Heart right ventricle (tissue), 16 donors: ENCODE measurements at regions not wholly inside any gene's neighbourhood (a gene's known extent, or its start where the extent isn't known, plus 50 kb on each side); places are given as distances from the start of the nearest gene placed in this dataset.

Source experiments
- ATAC-seq, 8 donors: fragments of 200-7000 bp; cut with Tn5 transposase; one replicate each; pipeline ENCODE4 v1.9.1; 2020; ENCODE audit warnings: mild to moderate bottlenecking in 8 of 8, moderate library complexity in 8 of 8, moderate number of reproducible peaks in 1 of 8
- DNase-seq, 2 donors: peaks; one replicate each; pipeline ENCODE4 v3.0.0-alpha.2; 2020
- H3K27ac ChIP-seq, 10 donors: fragments of 200-600 bp; sonication (generic) in 2 of 10; one replicate each; pipeline versions ENCODE4 v1.5.0 to v1.8.0; 2020 to 2022; ENCODE audit warnings: mild to moderate bottlenecking in 3 of 10
- H3K27me3 ChIP-seq, 7 donors: fragments of 200-600 bp; one replicate each; pipeline ENCODE4 v1.8.0; 2021 to 2022; ENCODE audit warnings: mild to moderate bottlenecking in 2 of 7
- H3K36me3 ChIP-seq, 9 donors: fragments of 200-600 bp; sonication (generic) in 1 of 9; one replicate each; pipeline versions ENCODE4 v1.5.0 to v1.8.0; 2020 to 2022; ENCODE audit warnings: mild to moderate bottlenecking in 2 of 9
- H3K4me1 ChIP-seq, 9 donors: fragments of 200-600 bp; sonication (generic) in 1 of 9; one replicate each; pipeline versions ENCODE4 v1.5.0 to v1.8.0; 2020 to 2022; ENCODE audit warnings: mild to moderate bottlenecking in 4 of 9
- H3K4me3 ChIP-seq, 10 donors: fragments of 200-600 bp; sonication (generic) in 2 of 10; one replicate each; pipeline versions ENCODE4 v1.5.0 to v1.8.0; 2020 to 2022; ENCODE audit warnings: mild to moderate bottlenecking in 7 of 10, moderate library complexity in 2 of 10
- H3K9me3 ChIP-seq, 11 donors: fragments of 200-600 bp in 10 of 11; sonication (generic) in 2 of 11; one replicate each; pipeline versions ENCODE4 v1.5.0 to v1.8.0; 2013 to 2022; ENCODE audit warnings: mild to moderate bottlenecking in 2 of 11, control low read depth in 1 of 11, moderate library complexity in 1 of 11
- WGBS, 2 donors: extraction: QIAGEN DNeasy Blood & Tissue Kit; methylation state at CpG; one replicate each; pipeline ENCODE4 v1.1.7; 2013; ENCODE audit warnings: inconsistent platforms in 1 of 2; 5-methylcytosine and 5-hydroxymethylcytosine counted together
- intact Hi-C, 10 donors: fragments of 100-400 bp; cut with DNase I; formaldehyde crosslinking; loops; one replicate each; pipeline versions ENCODE4 v1.11.1 to v1.14.2; 2022
- TF ChIP-seq, protein P1 (sequence below), 9 donors: fragments of 200-600 bp; sonication (generic) in 2 of 9; IDR thresholded peaks; one replicate each; pipeline versions ENCODE4 v1.5.0 to v1.8.0; 2021 to 2022; ENCODE audit warnings: antibody characterized with exemption in 9 of 9, mild to moderate bottlenecking in 5 of 9, moderate library complexity in 1 of 9
- donor health status: Arrhythmogenic right ventricular cardiomyopathy.
- donor health status: ischemic (EF 13 %, LVEDD 7.1; RV severe dilation, severe dysfunction).
- donor health status: healthy with polysubstance abuse.
- donor health status: DM: no; HTN: yes; CAD: no.
- donor health status: DM: no; HTN: no; CAD: no.
- donor health status: ischemic (EF 25% LVEDD 6.9; RV normal size, moderate dysfunction).
- donor health status: ischemic (EF 25% LVEDD 5.7; RV mildly dilated, moderate dysfunction).
- donor health status: healthy.
- donor health status: DM: yes; HTN: yes; CAD: no.
- donor health status: Ischemic cardiomyopathy.
- donor health status: ischemic (EF 35%, LVEDD 5.7; RV mildly dilated, moderate dysfunction).
- donor health status: nonischemic (EF 11% LVEDD 7.7; RV severe dilation, severe dysfunction).
- donor health status: DM: yes; HTN: yes; CAD: no.
- donor health status: PGD.
- donor health status: ischemic (EF 29% LVEDD 5.4; RV normal size, mild dysfunction).
- donor health status: nonischemic (EF 23%, LVEDD 6.1; RV moderate dilation, normal function).

DNA sequence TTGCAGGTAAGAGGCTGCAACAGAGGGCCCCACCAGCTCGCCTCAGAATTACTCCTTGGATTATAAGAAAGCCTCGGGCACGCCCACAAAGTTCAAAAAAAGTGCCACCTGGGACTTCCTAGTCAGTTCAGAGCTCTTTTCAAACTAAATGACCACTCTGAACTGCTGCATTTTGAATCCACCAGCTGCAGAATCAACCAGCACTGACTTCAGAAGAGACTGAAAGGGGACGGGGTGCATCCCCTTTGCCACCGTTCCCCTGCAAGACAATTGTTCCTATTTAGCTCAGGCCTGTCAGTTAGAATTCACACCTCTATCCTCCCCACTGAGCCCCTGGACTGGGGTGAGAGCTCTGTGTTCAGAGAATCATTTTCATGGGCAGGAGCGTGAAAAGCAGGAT is 181.4 kb upstream of the GADL1 start:
- Histone ChIP-seq H3K27me3 (no peaks in the 10 kb centered on the region), H3K36me3 (no peaks in the 10 kb centered on the region)
- no peak for ATAC-seq

DNA sequence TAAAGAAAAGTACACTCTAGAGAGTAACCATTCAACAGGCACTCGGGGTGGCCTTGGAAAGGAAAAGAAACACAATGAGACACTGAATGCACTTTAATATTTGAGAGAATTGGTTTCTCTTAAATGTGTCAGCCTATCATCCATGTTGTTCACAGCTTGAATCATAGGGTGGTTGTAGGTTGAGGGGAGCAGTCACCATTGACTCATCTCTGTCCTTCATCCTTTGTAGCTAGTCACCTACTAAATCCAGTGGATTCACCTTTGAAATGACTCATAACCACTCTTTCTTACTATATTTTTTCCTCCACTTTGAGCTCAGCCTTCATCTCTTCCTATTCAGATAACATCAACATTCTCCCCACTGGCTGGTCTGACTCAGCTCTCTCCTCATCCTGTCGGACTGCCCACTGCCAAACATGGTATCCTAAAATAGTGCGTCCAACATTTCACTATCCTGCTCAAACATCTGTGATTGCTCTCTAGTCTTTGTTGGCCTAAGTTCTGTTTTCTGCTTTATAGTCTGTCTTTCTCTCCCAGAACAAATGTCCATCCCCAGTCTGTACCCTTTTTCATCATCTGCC is 182.7 kb upstream of the GADL1 start:
- Histone ChIP-seq H3K4me1 (no peaks in the 10 kb centered on the region), H3K36me3 (no peaks in the 10 kb centered on the region), H3K27me3 (no peaks in the 10 kb centered on the region), H3K9me3 (no peaks in the 10 kb centered on the region), H3K4me3 (no peak overlapping the region), H3K27ac (no peak overlapping the region)
- intact Hi-C loops = no loop called here
- DNase-seq = no peak
- ATAC-seq = peak in 3 of 8 donors; percentile 12 to 42 (median 34)
- TF ChIP-seq, protein P1, sequence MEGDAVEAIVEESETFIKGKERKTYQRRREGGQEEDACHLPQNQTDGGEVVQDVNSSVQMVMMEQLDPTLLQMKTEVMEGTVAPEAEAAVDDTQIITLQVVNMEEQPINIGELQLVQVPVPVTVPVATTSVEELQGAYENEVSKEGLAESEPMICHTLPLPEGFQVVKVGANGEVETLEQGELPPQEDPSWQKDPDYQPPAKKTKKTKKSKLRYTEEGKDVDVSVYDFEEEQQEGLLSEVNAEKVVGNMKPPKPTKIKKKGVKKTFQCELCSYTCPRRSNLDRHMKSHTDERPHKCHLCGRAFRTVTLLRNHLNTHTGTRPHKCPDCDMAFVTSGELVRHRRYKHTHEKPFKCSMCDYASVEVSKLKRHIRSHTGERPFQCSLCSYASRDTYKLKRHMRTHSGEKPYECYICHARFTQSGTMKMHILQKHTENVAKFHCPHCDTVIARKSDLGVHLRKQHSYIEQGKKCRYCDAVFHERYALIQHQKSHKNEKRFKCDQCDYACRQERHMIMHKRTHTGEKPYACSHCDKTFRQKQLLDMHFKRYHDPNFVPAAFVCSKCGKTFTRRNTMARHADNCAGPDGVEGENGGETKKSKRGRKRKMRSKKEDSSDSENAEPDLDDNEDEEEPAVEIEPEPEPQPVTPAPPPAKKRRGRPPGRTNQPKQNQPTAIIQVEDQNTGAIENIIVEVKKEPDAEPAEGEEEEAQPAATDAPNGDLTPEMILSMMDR (IDR thresholded peaks at IDR 0.05) = no peak
- 46% methylated on average over 3 of the region's 3 CpGs for WGBS, 2 donors

More for the DNA sequence above, 181.4 kb upstream of the GADL1 start:
- Histone ChIP-seq H3K4me3 (no peak overlapping the region), H3K9me3 (peaks cover 0 to 4% (median 0%) of the 10 kb centered on the region in 11 donors), H3K27ac (no peak overlapping the region), H3K4me1 (no peaks in the 10 kb centered on the region)
- 82 to 83% methylated on average over 6 of the region's 6 CpGs for WGBS, 2 donors
- no peak for DNase-seq
- TF ChIP-seq, protein P1 (IDR thresholded peaks at IDR 0.05) = no peak
- intact Hi-C loops = no loop called here

DNA sequence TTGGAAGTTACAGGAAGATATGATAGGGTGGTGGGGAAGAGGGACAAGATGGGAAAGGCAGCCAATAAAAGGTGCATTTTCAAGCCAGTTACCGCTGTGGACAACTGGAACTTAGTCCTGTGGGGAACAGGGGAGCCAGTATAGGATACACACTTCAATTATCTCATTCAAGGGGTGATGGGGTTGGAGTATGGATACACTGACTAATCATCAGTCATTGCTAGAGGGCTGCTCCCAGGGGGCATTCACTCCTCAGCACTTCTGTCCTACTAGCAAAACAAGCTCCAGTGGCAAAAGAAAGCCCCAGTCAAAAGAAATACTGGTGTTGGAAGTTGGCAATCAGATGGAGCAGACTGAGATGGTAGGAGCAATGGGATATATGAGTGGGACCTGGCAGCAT is 183.4 kb upstream of the GADL1 start:
- ATAC-seq = no peak
- DNase-seq = no peak
- Histone ChIP-seq H3K36me3 (no peaks in the 10 kb centered on the region), H3K4me3 (no peak overlapping the region), H3K4me1 (no peaks in the 10 kb centered on the region), H3K27me3 (no peaks in the 10 kb centered on the region), H3K9me3 (no peaks in the 10 kb centered on the region), H3K27ac (no peak overlapping the region)
- intact Hi-C loops = no loop called here
- 86 to 93% methylated on average over 1 of the region's 1 CpG for WGBS, 2 donors
- TF ChIP-seq, protein P1 (IDR thresholded peaks at IDR 0.05) = no peak

DNA sequence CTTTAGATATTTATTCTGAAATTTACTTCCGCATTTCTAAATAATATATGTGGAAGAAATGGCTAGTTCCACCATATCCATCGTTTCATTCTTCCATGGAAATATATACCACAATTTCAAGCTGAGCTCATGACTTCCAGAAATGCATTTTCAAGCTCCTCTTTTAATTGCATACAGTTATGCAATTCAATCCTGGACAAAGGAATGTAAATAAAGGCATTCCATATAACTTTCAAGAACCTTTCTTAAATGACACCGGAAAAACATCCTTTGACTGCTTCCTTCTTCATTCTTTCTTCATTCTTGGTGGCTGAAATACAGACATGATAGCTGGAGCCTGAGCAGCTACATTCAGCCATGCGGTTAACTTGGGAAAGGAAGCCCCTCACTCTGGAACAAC is 185.2 kb upstream of the GADL1 start:
- intact Hi-C loops = no loop called here
- no peaks in the 10 kb centered on the region for H3K27me3 ChIP-seq
- H3K27ac ChIP-seq = no peak overlapping the region
- H3K36me3 ChIP-seq = no peaks in the 10 kb centered on the region
- WGBS, 2 donors = 93 to 96% methylated on average over 4 of the region's 4 CpGs
- DNase-seq (no peak), ATAC-seq (no peak)
- no peaks in the 10 kb centered on the region for H3K4me1 ChIP-seq
- H3K4me3 ChIP-seq = no peak overlapping the region
- no peaks in the 10 kb centered on the region for H3K9me3 ChIP-seq
- TF ChIP-seq, protein P1 (IDR thresholded peaks at IDR 0.05) = no peak
